CD4-positive, alpha-beta T cell (primary cell): ENCODE measurements at regions not wholly inside any gene's neighbourhood (a gene's known extent, or its start where the extent isn't known, plus 50 kb on each side); places are given as distances from the start of the nearest gene placed in this dataset.
A peak's percentile ranks its signal among the peaks of the same experiment; 100 is the strongest.

ENCODE experiments used
- ATAC-seq: fragments of 200-7000 bp; cut with Tn5 transposase; one replicate; pipeline ENCODE4 v1.10.0; 2022; ENCODE audit warnings: mild to moderate bottlenecking; ENCODE audit not compliant: poor library complexity
- CTCF ChIA-PET: fragments of 350-600 bp; sonication (Branson Sonifier 250); formaldehyde crosslinking; loops from one replicate; lab custom pipeline; 2021; ENCODE audit warnings: antibody characterized with exemption, inconsistent platforms; lab: Charles Lee
- POLR2A ChIA-PET: fragments of 350-600 bp; sonication (Branson Sonifier 250); formaldehyde crosslinking; loops from one replicate; lab custom pipeline; 2021; ENCODE audit warnings: antibody characterized with exemption, inconsistent platforms; lab: Charles Lee
- DNase-seq, 14 experiments: peaks; one replicate each; pipeline ENCODE4 v3.0.0-alpha.2; 2013 to 2020; ENCODE audit warnings: mixed read lengths in 2 of 14
- H3K27ac ChIP-seq, 2 donors: one replicate each; pipeline versions ENCODE4 v1.5.1 to v1.7.0; 2013; ENCODE audit warnings: low read length in 2 of 2, low read depth in 1 of 2, mild to moderate bottlenecking in 1 of 2
- H3K27me3 ChIP-seq, 2 experiments: 1 replicate in 1 of 2; 2 replicates in 1 of 2; pipeline versions ENCODE4 v1.6.1 to v1.7.0; 2013; ENCODE audit warnings: low read length in 2 of 2, control low read depth in 1 of 2, mild to moderate bottlenecking in 1 of 2, moderate library complexity in 1 of 2; ENCODE audit not compliant: insufficient read depth in 2 of 2, control insufficient read depth in 1 of 2
- H3K36me3 ChIP-seq: one replicate; pipeline ENCODE4 v1.6.1; 2013; ENCODE audit warnings: low read length, control low read depth; ENCODE audit not compliant: insufficient read depth
- H3K4me1 ChIP-seq: one replicate; pipeline ENCODE4 v1.6.1; 2013; ENCODE audit warnings: low read length, control low read depth; ENCODE audit not compliant: insufficient read depth
- H3K4me3 ChIP-seq: one replicate; pipeline ENCODE4 v1.5.1; 2013; ENCODE audit warnings: mild to moderate bottlenecking, low read length, moderate library complexity
- H3K9me3 ChIP-seq, 2 experiments: 1 replicate in 1 of 2; 2 replicates in 1 of 2; pipeline versions ENCODE4 v1.6.1 to v1.7.0; 2013; ENCODE audit warnings: low read length in 2 of 2, mild to moderate bottlenecking in 2 of 2, control low read depth in 1 of 2, moderate library complexity in 1 of 2; ENCODE audit not compliant: control insufficient read depth in 1 of 2, insufficient read depth in 1 of 2
- H3K27ac Mint-ChIP-seq: one replicate; pipeline ENCODE4 v1.8.0; 2020; ENCODE audit warnings: mixed read lengths
- H3K27me3 Mint-ChIP-seq: one replicate; pipeline ENCODE4 v1.8.0; 2021; ENCODE audit warnings: mixed read lengths
- H3K36me3 Mint-ChIP-seq: one replicate; pipeline ENCODE4 v1.8.0; 2021; ENCODE audit warnings: low read depth, mixed read lengths
- H3K4me1 Mint-ChIP-seq: one replicate; pipeline ENCODE4 v1.8.0; 2021; ENCODE audit warnings: low read depth, mixed read lengths
- H3K4me3 Mint-ChIP-seq: one replicate; pipeline ENCODE4 v1.8.0; 2020; ENCODE audit warnings: mild to moderate bottlenecking, mixed read lengths
- H3K9me3 Mint-ChIP-seq: one replicate; pipeline ENCODE4 v1.8.0; 2020; ENCODE audit warnings: mixed read lengths
- intact Hi-C, 2 experiments: fragments of 100-400 bp; cut with DNase I in 1 of 2; cut with micrococcal nuclease in 1 of 2; formaldehyde crosslinking; loops; one replicate each; pipeline versions ENCODE4 v1.15.1 to v1.9.0; 2023 to 2025; cut with DNase I, micrococcal nuclease
- TF ChIP-seq, protein P1 (sequence below): fragments of 200-600 bp; IDR thresholded peaks from one replicate; pipeline ENCODE4 v1.8.0; 2022; ENCODE audit warnings: antibody characterized with exemption, mild to moderate bottlenecking

DNA sequence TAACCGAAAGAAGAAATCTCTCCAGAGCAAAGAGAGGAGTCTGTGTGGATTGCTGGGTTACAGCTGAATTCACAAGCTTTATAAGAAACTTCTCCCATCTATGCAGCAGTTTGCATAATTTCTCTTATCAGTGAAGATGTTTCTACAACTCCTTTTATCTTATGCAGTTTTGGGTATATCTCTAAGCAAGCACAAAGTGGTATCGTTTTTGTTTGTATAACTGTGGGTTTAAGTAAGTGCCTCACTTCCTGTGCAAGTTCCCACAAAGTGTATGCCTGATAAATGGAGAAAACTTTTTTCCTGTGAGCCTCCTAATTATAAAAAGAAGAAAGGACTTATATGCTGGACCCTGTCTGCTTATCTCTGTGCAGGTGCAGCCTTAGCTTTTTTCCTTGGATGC is 205.6 kb downstream of the RPS4Y2 start:
- intact Hi-C loops: no loop called here
- Histone ChIP-seq H3K4me3 (no peak overlapping the region), H3K36me3 (no peaks in the 10 kb centered on the region), H3K9me3 (no peaks in the 10 kb centered on the region), H3K27ac (no peak overlapping the region), H3K4me1 (peaks cover 18% of the 10 kb centered on the region), H3K27me3 (no peaks in the 10 kb centered on the region)
- H3K27me3 Mint-ChIP-seq: no peaks in the 10 kb centered on the region
- DNase-seq: peak in 1 of 14 experiments; percentile 22
- peak overlapping the region; percentile 45 for H3K4me3 Mint-ChIP-seq
- CTCF ChIA-PET: no interaction called here
- peaks cover 30% of the 10 kb centered on the region for H3K4me1 Mint-ChIP-seq
- TF ChIP-seq, protein P1, sequence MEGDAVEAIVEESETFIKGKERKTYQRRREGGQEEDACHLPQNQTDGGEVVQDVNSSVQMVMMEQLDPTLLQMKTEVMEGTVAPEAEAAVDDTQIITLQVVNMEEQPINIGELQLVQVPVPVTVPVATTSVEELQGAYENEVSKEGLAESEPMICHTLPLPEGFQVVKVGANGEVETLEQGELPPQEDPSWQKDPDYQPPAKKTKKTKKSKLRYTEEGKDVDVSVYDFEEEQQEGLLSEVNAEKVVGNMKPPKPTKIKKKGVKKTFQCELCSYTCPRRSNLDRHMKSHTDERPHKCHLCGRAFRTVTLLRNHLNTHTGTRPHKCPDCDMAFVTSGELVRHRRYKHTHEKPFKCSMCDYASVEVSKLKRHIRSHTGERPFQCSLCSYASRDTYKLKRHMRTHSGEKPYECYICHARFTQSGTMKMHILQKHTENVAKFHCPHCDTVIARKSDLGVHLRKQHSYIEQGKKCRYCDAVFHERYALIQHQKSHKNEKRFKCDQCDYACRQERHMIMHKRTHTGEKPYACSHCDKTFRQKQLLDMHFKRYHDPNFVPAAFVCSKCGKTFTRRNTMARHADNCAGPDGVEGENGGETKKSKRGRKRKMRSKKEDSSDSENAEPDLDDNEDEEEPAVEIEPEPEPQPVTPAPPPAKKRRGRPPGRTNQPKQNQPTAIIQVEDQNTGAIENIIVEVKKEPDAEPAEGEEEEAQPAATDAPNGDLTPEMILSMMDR: no peak
- H3K36me3 Mint-ChIP-seq: no peaks in the 10 kb centered on the region
- no peaks in the 10 kb centered on the region for H3K9me3 Mint-ChIP-seq
- H3K27ac Mint-ChIP-seq: peak overlapping the region; percentile 32
- no peak for ATAC-seq
- POLR2A ChIA-PET: no interaction called here

DNA sequence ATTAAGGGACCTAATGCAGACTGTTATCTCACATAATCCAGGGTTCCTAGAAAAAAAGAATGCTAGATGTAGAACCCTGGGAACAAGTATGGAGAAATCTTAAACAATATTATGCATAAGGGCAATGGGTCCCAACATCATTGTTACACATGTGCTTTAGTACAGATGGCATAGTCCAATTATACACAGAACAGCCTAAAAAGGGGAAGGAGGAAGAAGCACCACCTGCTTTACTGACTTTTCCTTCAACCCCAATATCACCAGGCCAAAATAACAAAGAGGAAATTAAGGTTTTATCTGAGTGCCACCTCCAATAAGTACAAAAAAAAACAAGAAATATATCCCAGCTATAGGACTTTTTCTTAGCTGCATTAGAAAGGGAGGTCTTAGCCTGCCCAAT is 211.9 kb downstream of the RPS4Y2 start:
- H3K27me3 Mint-ChIP-seq: no peaks in the 10 kb centered on the region
- DNase-seq: no peak
- H3K4me3 Mint-ChIP-seq: no peak overlapping the region
- H3K4me1 ChIP-seq: no peaks in the 10 kb centered on the region
- no peak overlapping the region for H3K4me3 ChIP-seq
- H3K27ac ChIP-seq: no peak overlapping the region
- H3K9me3 ChIP-seq: no peaks in the 10 kb centered on the region
- no peak overlapping the region for H3K27ac Mint-ChIP-seq
- CTCF ChIA-PET: no interaction called here
- intact Hi-C loops: no loop called here
- no peaks in the 10 kb centered on the region for H3K36me3 ChIP-seq
- POLR2A ChIA-PET: interaction anchor here (0.6 kb wide), 1 partner anchor 161 kb away, joined by 3 read pairs; no protein-coding TSS in a partner anchor
- ATAC-seq: no peak
- H3K36me3 Mint-ChIP-seq: no peaks in the 10 kb centered on the region
- H3K27me3 ChIP-seq: no peaks in the 10 kb centered on the region
- no peaks in the 10 kb centered on the region for H3K9me3 Mint-ChIP-seq
- TF ChIP-seq, protein P1: no peak
- peaks cover 2% of the 10 kb centered on the region for H3K4me1 Mint-ChIP-seq

- intact Hi-C loops: no loop called here
- no peaks in the 10 kb centered on the region for H3K4me1 ChIP-seq
- ChIA-PET POLR2A (no interaction called here), CTCF (no interaction called here)
- no peak overlapping the region for H3K27ac ChIP-seq
- H3K36me3 ChIP-seq: no peaks in the 10 kb centered on the region
- H3K9me3 ChIP-seq: no peaks in the 10 kb centered on the region
- no peaks in the 10 kb centered on the region for H3K36me3 Mint-ChIP-seq
- H3K4me3 Mint-ChIP-seq: no peak overlapping the region
- no peaks in the 10 kb centered on the region for H3K27me3 ChIP-seq
- H3K27ac Mint-ChIP-seq: no peak overlapping the region
- H3K4me3 ChIP-seq: no peak overlapping the region
- DNase-seq (peak in 4 of 14 experiments; percentile 1 to 29 (median 18)), ATAC-seq (no peak)
- no peaks in the 10 kb centered on the region for H3K9me3 Mint-ChIP-seq
- H3K4me1 Mint-ChIP-seq: no peaks in the 10 kb centered on the region
- TF ChIP-seq, protein P1: no peak
- no peaks in the 10 kb centered on the region for H3K27me3 Mint-ChIP-seq
Observed at GRCh38 chrY:20968237-20968636, 212.3 kb downstream of the RPS4Y2 start.
